DND-41 (cell line): ENCODE measurements at regions not wholly inside any gene's neighbourhood (a gene's known extent, or its start where the extent isn't known, plus 50 kb on each side); places are given as distances from the start of the nearest gene placed in this dataset.

Experiments
- CTCF ChIP-seq: IDR thresholded peaks from 2 replicates; pipeline ENCODE4 v1.5.1; 2012; ENCODE audit warnings: borderline replicate concordance, low read length, moderate library complexity, mild to moderate bottlenecking; ENCODE audit not compliant: poor library complexity, severe bottlenecking; ENCODE audit errors: extremely low read depth
- EZH2 ChIP-seq: IDR thresholded peaks from 3 replicates; pipeline ENCODE4 v1.6.1; 2012; ENCODE audit warnings: borderline replicate concordance, low read depth, mild to moderate bottlenecking, moderate library complexity, low read length, inconsistent platforms; ENCODE audit not compliant: severe bottlenecking

GRCh38 chr6:27669624-27670301 lies 196.9 kb upstream of the ZNF184 start:
- TF ChIP-seq CTCF (no peak), EZH2 (no peak)
